ENCODE measurements at regions not wholly inside any gene's neighbourhood (a gene's known extent, or its start where the extent isn't known, plus 50 kb on each side); places are given as distances from the start of the nearest gene placed in this dataset.
"Not testable (repeated sequence)": the region's sequence is repeated elsewhere in the genome, so short reads cannot be mapped to it uniquely, and the experiment has no call there.

DNA sequence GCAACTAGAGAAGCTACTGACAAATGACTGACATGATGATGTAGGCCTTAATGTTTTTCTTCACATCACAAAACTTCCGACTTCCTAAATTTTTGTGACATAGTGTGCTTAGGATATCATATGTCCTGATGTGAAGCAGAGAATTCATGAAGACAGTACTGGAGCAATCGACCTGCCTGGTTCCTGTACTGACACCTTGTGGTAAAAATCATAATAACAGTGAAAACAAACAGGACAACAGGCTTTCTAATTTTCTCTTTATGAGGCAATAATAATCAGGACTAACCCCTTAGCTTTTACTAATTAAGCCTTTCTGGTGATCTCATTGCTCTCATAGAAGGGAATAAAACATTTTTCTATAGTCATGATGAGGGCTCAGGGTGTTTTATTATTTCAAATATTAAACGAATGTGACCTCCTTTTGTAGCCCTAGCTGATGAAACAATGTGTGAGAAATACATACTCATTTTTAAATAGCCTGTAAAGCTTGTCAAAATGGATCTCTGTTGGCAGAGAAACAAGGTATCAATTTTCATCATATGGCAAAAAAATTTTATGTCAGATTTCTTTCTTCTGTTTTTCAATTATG lies 158.4 kb downstream of the TENT5D start:
- Histone ChIP-seq H3K9me3 (replicated peaks) (no peaks in the 10 kb centered on the region), H3K27ac (replicated peaks) (no peak overlapping the region), H3K4me3 (no peak overlapping the region), H3K36me3 (no peaks in the 10 kb centered on the region), H3K27me3 (ENCODE audit: low read depth) (no peaks in the 10 kb centered on the region), H3K4me1 (no peaks in the 10 kb centered on the region)
- TF ChIP-seq, protein P1, sequence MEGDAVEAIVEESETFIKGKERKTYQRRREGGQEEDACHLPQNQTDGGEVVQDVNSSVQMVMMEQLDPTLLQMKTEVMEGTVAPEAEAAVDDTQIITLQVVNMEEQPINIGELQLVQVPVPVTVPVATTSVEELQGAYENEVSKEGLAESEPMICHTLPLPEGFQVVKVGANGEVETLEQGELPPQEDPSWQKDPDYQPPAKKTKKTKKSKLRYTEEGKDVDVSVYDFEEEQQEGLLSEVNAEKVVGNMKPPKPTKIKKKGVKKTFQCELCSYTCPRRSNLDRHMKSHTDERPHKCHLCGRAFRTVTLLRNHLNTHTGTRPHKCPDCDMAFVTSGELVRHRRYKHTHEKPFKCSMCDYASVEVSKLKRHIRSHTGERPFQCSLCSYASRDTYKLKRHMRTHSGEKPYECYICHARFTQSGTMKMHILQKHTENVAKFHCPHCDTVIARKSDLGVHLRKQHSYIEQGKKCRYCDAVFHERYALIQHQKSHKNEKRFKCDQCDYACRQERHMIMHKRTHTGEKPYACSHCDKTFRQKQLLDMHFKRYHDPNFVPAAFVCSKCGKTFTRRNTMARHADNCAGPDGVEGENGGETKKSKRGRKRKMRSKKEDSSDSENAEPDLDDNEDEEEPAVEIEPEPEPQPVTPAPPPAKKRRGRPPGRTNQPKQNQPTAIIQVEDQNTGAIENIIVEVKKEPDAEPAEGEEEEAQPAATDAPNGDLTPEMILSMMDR (IDR thresholded peaks at IDR 0.05; ENCODE audit: borderline replicate concordance) = peak; percentile 55
- DNase-seq = no peak
- intact Hi-C loops (cut with micrococcal nuclease) = no loop called here

DNA sequence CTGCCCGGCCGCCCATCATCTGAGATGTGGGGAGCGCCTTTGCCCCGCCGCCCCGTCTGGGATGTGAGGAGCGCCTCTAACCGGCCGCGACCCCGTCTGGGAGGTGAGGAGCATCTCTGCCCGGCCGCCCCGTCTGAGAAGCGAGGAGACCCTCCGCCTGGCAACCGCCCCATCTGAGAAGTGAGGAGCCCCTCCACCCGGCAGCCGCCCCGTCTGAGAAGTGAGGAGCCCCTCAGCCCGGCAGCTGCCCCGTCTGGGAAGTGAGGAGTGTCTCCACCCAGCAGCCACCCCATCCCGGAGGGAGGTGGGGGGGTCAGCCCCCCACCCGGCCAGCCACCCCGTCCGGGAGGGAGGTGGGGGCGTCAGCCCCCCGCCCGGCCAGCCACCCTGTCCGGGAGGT lies 170.7 kb downstream of the TENT5D start:
- intact Hi-C loops (cut with micrococcal nuclease); H3K27ac ChIP-seq (replicated peaks): not testable (repeated sequence)

DNA sequence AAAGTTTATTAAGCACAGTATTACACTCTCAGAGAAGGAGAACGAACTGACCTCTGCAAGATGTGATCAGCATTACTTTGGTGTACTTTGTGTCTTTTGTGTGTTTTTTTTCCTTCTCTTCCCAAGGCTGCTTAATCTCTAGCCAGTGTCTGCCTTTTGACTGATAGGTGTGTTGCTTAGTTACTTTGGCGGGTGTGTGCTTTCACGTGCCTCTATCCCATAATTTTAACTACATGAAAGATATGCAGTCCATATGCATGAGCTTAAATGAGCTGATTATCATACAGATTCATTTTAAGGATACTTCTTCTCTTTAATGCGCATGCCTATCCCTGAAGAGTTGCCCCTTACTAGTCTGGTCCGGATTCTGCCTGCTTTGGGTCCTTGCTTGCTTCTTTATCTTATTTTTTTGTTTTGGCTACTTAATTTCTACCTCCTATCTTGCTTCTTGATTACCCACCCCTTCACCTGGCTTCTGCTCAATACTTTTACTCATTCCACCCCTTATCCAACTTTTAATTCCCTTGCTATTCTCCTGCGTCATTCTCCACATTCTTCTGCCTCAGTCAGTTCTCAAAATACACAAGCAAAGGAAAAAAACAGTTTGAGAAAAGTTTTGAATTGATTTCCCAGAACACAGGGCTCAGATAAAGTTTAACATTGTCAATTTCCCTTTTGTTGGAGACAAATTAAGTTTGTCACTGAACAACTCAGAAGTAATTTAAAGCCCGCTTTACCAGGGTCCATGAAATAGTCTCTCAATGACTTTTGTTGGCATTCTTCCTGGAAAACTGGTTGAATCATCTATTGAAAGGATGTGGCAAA lies 182.0 kb downstream of the TENT5D start:
- intact Hi-C loops (cut with micrococcal nuclease) = no loop called here

More for the DNA sequence above, 170.7 kb downstream of the TENT5D start:
- H3K4me1 ChIP-seq; H3K27me3 ChIP-seq (ENCODE audit: low read depth); H3K36me3 ChIP-seq; DNase-seq; H3K4me3 ChIP-seq; H3K9me3 ChIP-seq (replicated peaks): not testable (repeated sequence)

More for the DNA sequence above, 182.0 kb downstream of the TENT5D start:
- TF ChIP-seq, protein P1 (IDR thresholded peaks at IDR 0.05; ENCODE audit: borderline replicate concordance) = no peak
- Histone ChIP-seq H3K27me3 (ENCODE audit: low read depth) (no peaks in the 10 kb centered on the region), H3K27ac (replicated peaks) (no peak overlapping the region), H3K36me3 (no peaks in the 10 kb centered on the region), H3K4me3 (no peak overlapping the region), H3K9me3 (replicated peaks) (no peaks in the 10 kb centered on the region), H3K4me1 (no peaks in the 10 kb centered on the region)
- no peak for DNase-seq

Data from left ventricle myocardium inferior (tissue), 1 donor.